ENCODE measurements at regions not wholly inside any gene's neighbourhood (a gene's known extent, or its start where the extent isn't known, plus 50 kb on each side); places are given as distances from the start of the nearest gene placed in this dataset.

DNA sequence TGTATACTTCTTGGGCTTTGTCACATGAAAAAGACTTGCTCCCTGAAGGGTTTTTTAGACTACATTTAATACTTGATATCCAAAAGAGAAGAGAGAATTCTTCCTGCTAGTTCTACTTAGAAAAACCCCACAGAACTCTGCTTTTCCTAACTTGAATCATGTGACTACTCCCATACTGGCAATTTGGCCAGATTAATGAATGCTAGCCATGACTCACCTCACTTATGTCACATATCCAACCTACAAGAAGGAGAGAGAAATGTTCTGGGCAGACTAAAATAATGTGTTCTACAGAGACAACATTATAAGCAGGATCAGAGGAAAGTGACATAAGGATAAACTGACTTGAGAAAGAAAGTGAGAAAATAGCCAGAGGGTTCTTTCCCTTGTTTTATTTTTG is 249.3 kb upstream of the GULP1 start:
- H3K4me3 ChIP-seq (ENCODE audit: low read depth, low read length) = no peak overlapping the region
- no peak for DNase-seq (ENCODE audit: low read depth)
- TF ChIP-seq, protein P1, sequence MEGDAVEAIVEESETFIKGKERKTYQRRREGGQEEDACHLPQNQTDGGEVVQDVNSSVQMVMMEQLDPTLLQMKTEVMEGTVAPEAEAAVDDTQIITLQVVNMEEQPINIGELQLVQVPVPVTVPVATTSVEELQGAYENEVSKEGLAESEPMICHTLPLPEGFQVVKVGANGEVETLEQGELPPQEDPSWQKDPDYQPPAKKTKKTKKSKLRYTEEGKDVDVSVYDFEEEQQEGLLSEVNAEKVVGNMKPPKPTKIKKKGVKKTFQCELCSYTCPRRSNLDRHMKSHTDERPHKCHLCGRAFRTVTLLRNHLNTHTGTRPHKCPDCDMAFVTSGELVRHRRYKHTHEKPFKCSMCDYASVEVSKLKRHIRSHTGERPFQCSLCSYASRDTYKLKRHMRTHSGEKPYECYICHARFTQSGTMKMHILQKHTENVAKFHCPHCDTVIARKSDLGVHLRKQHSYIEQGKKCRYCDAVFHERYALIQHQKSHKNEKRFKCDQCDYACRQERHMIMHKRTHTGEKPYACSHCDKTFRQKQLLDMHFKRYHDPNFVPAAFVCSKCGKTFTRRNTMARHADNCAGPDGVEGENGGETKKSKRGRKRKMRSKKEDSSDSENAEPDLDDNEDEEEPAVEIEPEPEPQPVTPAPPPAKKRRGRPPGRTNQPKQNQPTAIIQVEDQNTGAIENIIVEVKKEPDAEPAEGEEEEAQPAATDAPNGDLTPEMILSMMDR (IDR thresholded peaks at IDR 0.05; ENCODE audit: control insufficient read depth, extremely low read depth, insufficient read depth) = no peak

DNA sequence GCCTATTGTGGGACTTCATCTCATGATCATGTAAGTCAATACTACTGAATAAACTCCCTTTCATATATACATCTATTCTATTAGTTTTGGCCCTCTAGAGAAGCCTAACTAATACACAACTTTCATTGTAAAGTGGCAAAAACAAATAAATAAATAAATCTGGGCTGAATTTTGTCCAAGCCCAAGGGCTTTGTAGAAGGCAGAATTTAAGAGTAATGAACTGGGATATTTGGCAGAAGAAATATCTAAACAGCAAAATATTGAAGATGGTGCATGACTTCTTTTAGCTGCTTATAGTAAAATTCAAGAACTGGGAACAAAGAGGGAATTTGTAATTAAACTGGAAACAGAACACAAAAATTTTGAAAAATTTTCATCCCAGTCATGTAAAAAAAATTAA is 246.7 kb upstream of the GULP1 start:
- no peak overlapping the region for H3K4me3 ChIP-seq (ENCODE audit: low read depth, low read length)
- TF ChIP-seq, protein P1 (IDR thresholded peaks at IDR 0.05; ENCODE audit: control insufficient read depth, extremely low read depth, insufficient read depth) = no peak
- no peak for DNase-seq (ENCODE audit: low read depth)

DNA sequence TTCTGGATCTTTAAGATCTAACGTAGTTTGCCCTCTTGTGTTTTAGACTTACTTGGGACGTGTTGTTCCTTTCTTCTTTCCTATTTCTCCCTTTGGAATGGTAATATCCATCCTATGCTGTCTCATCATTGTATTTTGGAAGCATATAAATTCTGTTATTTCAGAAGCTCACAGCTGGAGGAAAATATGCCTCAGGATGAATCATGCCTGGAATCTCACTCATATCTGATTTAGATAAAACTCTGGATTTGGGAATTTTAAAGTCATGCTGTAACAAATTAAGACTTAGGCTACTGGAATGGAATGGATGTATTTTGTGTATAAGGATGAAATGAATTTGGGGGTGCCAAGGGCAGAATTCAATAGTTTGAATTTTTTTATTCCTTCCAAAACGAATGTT is 245.2 kb upstream of the GULP1 start:
- H3K4me3 ChIP-seq (ENCODE audit: low read depth, low read length) = no peak overlapping the region
- TF ChIP-seq, protein P1 (IDR thresholded peaks at IDR 0.05; ENCODE audit: control insufficient read depth, extremely low read depth, insufficient read depth) = no peak
- DNase-seq (ENCODE audit: low read depth) = no peak

DNA sequence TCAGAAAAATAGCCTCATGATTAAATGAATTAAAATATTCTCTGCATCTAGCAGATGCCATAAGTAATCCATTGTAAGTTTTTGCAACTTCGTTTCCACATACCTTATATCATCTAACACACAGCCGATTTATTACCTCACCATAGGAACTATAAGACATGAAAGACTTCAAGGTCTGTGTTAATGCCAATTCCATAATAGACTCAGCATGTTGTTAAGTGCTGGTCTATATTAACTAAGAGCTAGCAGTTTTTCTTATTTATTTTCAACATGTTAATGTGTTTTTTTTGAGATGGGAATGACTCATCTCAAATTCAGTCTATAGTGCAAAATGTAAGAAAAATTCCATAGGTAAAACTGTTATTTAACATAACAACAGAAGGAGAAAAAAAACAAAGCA is 243.9 kb upstream of the GULP1 start:
- no peak overlapping the region for H3K4me3 ChIP-seq (ENCODE audit: low read depth, low read length)
- DNase-seq (ENCODE audit: low read depth) = no peak
- TF ChIP-seq, protein P1 (IDR thresholded peaks at IDR 0.05; ENCODE audit: control insufficient read depth, extremely low read depth, insufficient read depth) = no peak

DNA sequence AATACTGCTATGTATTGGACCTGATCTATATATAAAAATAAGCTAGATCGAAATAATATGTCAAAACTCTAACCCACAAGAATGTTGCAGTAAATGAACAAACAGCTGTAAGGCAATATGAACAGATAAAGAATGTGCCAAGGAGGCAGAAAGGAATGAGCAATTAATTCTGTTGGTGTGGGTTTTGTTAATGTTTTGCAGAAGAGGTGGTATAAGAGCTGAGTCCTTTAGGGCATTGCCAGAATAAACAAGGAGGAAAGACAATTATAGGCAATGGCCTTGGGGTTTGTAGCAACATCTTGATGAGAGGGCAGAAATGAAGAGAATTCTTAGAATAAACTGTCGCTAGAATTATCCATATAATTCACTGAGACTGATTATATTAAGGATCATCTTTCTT is 240.9 kb upstream of the GULP1 start:
- no peak for DNase-seq (ENCODE audit: low read depth)
- H3K4me3 ChIP-seq (ENCODE audit: low read depth, low read length) = no peak overlapping the region

DNA sequence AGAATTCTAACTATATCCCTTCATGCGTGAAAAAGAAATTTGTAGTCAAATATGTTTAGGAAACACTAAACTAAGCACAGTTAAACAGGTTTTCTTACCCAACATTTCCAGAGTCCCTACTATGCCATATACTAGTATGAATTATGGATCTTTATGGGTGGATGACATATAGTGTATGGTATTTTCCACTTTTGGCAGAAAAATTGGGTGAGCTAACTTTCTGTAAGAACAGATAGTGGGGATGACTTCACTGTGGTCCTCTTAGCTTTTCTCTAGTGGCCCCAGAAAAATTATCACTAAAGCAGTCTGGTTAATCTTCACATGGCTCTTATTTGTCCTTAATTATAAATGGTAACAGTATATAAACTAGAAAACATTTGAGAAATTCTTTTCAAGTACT is 240.0 kb upstream of the GULP1 start:
- DNase-seq (ENCODE audit: low read depth) = no peak
- no peak overlapping the region for H3K4me3 ChIP-seq (ENCODE audit: low read depth, low read length)
- TF ChIP-seq, protein P1 (IDR thresholded peaks at IDR 0.05; ENCODE audit: control insufficient read depth, extremely low read depth, insufficient read depth) = no peak

More for the DNA sequence above, 240.9 kb upstream of the GULP1 start:
- TF ChIP-seq, protein P1 (IDR thresholded peaks at IDR 0.05; ENCODE audit: control insufficient read depth, extremely low read depth, insufficient read depth) = no peak

DNA sequence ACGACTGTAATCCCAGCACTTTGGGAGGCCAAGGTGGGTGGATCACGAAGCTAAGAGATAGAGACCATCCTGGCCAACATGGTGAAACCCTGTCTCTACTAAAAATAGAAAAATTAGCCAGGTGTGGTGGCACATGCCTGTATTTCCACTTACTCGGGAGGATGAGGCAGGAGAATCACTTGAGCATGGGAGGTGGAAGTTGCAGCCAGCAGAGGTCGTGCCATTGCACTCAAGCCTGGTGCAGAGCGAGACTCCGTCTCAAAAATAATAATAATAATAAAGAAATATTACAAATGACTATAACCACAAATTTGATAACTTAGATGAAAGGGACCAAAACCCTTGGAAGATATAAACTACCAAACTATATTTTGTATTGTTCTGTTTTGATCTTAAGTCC is 226.3 kb upstream of the GULP1 start:
- no peak for DNase-seq (ENCODE audit: low read depth)
- TF ChIP-seq, protein P1 (IDR thresholded peaks at IDR 0.05; ENCODE audit: control insufficient read depth, extremely low read depth, insufficient read depth) = no peak
- H3K4me3 ChIP-seq (ENCODE audit: low read depth, low read length) = no peak overlapping the region
